AG04450 (cell line): ENCODE measurements at regions not wholly inside any gene's neighbourhood (a gene's known extent, or its start where the extent isn't known, plus 50 kb on each side); places are given as distances from the start of the nearest gene placed in this dataset.
"Not testable (repeated sequence)": the region's sequence is repeated elsewhere in the genome, so short reads cannot be mapped to it uniquely, and the experiment has no call there.

Source experiments
- CTCF ChIA-PET: fragments of 300-600, 350-600 bp; formaldehyde crosslinking; extraction: SDS; loops from one replicate; lab custom pipeline; 2022; ENCODE audit warnings: antibody characterized with exemption, inconsistent platforms; lab: Charles Lee
- POLR2A ChIA-PET: fragments of 350-600 bp; formaldehyde crosslinking; extraction: SDS; loops from one replicate; lab custom pipeline; 2021; ENCODE audit warnings: antibody characterized with exemption, inconsistent platforms; lab: Yijun Ruan, JAX
- DNase-seq: peaks from one replicate; pipeline ENCODE4 v3.0.0-alpha.2; 2011; ENCODE audit warnings: low read depth, low spot score
- H3K27ac ChIP-seq: one replicate; pipeline ENCODE4 v1.5.1; 2012; ENCODE audit warnings: low read depth, low read length, control low read depth
- H3K27me3 ChIP-seq: one replicate; pipeline ENCODE4 v1.6.0; 2012; ENCODE audit warnings: low read length; ENCODE audit not compliant: control insufficient read depth, insufficient read depth
- H3K4me3 ChIP-seq: 2 replicates; pipeline ENCODE4 v1.5.1; 2011; ENCODE audit warnings: mild to moderate bottlenecking, low read depth, low read length, control low read depth
- H3K9me3 ChIP-seq: 2 replicates; pipeline ENCODE4 v1.5.1; 2012; ENCODE audit warnings: low read length; ENCODE audit not compliant: control insufficient read depth, insufficient read depth
- TF ChIP-seq, protein P1 (sequence below): IDR thresholded peaks from 2 replicates; pipeline ENCODE4 v1.5.1; 2011; ENCODE audit warnings: low read depth, low read length, control low read depth, inconsistent platforms

DNA sequence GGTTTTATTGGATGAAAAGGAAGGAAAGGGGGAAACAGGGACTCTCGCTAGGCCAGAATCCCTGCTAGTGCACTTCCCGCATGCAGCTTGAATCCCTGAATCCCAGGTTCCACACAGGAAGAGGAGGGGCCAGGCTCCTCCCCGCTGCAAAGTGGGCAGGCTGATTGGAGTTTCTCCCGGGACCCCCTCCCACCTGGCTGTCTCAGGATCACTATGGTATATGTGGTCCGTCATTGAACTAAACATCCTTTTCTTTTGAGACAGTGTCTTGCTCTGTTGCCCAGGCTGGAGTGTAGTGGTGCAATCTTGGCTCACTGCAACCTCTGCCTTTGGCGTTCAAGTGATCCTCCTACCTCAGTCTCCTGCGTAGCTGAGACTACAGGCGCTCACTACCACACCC lies 70.7 kb downstream of the FAM50B start:
- no peak for DNase-seq
- no peak overlapping the region for H3K27ac ChIP-seq
- no peaks in the 10 kb centered on the region for H3K27me3 ChIP-seq
- TF ChIP-seq, protein P1, sequence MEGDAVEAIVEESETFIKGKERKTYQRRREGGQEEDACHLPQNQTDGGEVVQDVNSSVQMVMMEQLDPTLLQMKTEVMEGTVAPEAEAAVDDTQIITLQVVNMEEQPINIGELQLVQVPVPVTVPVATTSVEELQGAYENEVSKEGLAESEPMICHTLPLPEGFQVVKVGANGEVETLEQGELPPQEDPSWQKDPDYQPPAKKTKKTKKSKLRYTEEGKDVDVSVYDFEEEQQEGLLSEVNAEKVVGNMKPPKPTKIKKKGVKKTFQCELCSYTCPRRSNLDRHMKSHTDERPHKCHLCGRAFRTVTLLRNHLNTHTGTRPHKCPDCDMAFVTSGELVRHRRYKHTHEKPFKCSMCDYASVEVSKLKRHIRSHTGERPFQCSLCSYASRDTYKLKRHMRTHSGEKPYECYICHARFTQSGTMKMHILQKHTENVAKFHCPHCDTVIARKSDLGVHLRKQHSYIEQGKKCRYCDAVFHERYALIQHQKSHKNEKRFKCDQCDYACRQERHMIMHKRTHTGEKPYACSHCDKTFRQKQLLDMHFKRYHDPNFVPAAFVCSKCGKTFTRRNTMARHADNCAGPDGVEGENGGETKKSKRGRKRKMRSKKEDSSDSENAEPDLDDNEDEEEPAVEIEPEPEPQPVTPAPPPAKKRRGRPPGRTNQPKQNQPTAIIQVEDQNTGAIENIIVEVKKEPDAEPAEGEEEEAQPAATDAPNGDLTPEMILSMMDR: no peak
- CTCF ChIA-PET: interaction anchor here (1.4 kb wide), 1 partner anchor 14 kb away, joined by 5 read pairs; no protein-coding TSS in a partner anchor
- peaks cover 3% of the 10 kb centered on the region for H3K9me3 ChIP-seq
- H3K4me3 ChIP-seq: no peak overlapping the region
- POLR2A ChIA-PET: no interaction called here

DNA sequence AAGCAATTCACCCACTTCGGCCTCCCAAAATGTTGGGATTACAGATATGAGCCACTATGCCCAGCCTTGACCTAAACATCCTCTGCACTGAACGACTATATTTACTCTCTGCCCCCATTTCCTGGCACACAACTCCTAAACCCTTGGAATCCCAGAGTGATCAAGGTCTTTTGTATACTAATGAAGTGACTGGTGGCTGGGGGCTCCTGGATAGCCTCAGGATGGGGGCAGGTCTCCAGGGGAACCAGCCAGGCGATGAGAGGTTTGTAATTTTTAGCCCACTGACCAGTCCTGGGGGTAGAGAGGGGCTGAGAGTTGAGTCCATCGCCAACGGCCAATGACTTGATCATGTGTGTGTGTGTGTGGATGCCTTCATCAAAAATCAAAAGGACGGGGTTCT lies 71.1 kb downstream of the FAM50B start:
- TF ChIP-seq, protein P1: no peak
- DNase-seq: no peak
- Histone ChIP-seq H3K9me3 (peaks cover 3% of the 10 kb centered on the region), H3K27me3 (no peaks in the 10 kb centered on the region), H3K27ac (no peak overlapping the region), H3K4me3 (no peak overlapping the region)
- ChIA-PET POLR2A (no interaction called here), CTCF (no interaction called here)

DNA sequence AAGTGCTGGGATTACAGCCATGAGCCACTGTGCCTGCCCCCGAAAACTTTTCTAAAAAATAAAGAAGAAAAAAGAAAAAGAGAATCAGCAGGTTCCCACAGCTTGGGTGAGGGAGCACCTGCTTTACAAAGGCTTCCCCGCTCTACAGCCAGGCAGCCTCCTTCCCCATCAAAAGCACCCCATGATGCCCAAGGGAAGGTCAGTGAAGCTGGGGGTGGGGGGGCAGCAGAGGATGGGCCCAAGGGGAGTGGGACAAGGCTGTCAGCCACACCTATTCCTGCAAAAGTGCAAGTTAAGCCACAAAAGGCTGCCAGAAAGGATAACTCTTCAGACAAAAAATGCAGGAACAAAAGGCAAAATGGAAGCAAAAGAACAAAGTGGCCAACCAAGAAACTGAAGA lies 72.5 kb downstream of the FAM50B start:
- Histone ChIP-seq H3K27me3 (no peaks in the 10 kb centered on the region), H3K9me3 (peaks cover 1% of the 10 kb centered on the region), H3K4me3 (no peak overlapping the region), H3K27ac (no peak overlapping the region)
- no peak for DNase-seq
- TF ChIP-seq, protein P1: no peak
- POLR2A ChIA-PET: no interaction called here
- CTCF ChIA-PET: no interaction called here

DNA sequence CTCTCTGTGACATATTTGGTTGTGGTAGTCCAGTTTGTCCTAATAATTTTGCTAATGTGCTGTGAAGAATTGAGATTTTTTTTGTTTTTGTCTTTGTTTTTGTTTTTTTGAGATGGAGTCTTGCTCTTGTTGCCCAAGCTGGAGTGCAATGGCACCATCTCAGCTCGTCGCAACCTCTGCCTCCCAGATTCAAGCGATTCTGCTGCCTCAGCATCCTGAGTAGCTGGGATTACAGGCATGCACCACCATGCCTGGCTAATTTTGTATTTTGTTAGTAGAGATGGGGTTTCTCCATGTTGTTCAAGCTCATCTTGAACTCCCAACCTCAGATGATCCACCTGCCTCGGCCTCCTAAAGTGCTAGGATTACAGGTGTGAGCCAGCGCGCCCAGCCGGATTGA lies 73.4 kb downstream of the FAM50B start:
- CTCF ChIA-PET: interaction anchor here (1.0 kb wide), 1 partner anchor 56 kb away, joined by 6 read pairs; no protein-coding TSS in a partner anchor
- H3K27me3 ChIP-seq, H3K27ac ChIP-seq, DNase-seq, H3K4me3 ChIP-seq, POLR2A ChIA-PET, H3K9me3 ChIP-seq: not testable (repeated sequence)

DNA sequence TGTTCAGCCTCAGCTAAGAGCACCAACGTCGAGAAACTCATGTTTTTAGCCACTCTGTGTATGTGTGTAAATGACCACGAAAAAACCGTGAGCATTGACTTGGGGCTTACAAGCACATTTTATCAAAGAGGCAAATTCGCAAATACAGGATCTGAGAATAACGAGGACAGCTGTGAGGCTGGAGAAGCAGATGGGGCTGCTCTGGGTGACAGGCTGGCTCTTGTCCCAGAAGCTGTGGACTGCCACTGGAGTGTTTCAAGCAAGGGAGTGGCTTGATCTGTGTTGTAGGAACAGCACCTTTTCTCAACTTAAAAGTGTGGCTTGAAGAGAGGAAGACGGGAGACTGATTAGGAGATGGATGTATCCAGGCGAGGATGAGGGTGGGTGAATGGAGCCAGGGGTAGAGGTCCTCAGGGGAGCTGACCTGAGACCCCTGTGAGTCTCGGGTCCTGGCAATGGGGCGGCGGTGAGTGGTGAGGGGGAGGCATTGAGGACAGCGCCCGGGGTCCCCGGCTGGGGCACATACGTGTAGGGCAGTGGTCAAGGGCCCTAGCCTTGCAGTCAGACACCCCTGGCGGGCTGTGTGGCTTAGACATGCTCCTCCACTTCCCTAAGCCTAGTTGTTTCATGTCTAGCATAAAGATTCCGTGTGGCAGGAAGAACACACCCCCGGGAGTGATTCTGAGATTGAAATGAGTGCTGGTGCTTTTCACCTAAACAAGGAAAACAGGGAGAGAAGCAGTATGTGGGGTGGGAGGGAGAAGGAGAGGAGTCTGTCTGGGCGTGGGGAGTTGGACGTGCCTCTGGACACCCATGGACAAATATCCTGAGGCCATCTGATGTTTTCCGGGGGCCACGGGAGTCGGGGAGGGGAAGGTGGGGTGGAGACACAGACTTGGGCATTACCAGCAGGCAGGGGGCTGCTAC lies 76.3 kb downstream of the FAM50B start:
- CTCF ChIA-PET, H3K27me3 ChIP-seq, H3K4me3 ChIP-seq, POLR2A ChIA-PET, H3K9me3 ChIP-seq, DNase-seq, H3K27ac ChIP-seq: not testable (repeated sequence)

DNA sequence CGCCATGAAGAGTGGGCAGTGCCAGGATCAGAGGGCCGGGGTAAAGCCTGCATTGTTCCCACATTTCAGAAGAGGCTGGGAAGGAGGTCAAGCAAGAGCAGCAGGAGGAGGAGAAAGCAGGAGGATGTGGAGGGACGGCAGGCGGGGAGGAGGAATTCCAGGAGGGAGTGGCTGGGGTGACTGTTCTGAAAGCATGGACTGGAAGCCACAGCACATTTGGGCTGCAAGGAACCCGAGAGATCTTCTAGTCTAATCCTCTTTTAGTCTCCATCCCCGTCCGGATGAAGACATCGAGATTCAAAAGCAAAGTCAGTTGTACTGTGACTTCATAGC lies 76.9 kb downstream of the FAM50B start:
- Histone ChIP-seq H3K27me3 (no peaks in the 10 kb centered on the region), H3K9me3 (no peaks in the 10 kb centered on the region), H3K4me3 (no peak overlapping the region), H3K27ac (no peak overlapping the region)
- no peak for DNase-seq
- TF ChIP-seq, protein P1: no peak
- CTCF ChIA-PET: no interaction called here
- POLR2A ChIA-PET: no interaction called here
